GM21390 (cell line): ENCODE measurements at regions not wholly inside any gene's neighbourhood (a gene's known extent, or its start where the extent isn't known, plus 50 kb on each side); places are given as distances from the start of the nearest gene placed in this dataset.

Experiments
- ATAC-seq: cut with Tn5 transposase; IDR thresholded peaks from one replicate; pipeline ENCODE4 v1.9.1; 2021; ENCODE audit not compliant: unreplicated experiment

GRCh38 chr1:229991104-229991513, 75.9 kb upstream of the GALNT2 start:
- ATAC-seq: no peak

- ATAC-seq: no peak
Measured at GRCh38 chr1:229991724-229992333, 75.2 kb upstream of the GALNT2 start.

GRCh38 chr1:229993060-229993459, 74.0 kb upstream of the GALNT2 start:
- peak; percentile 53 for ATAC-seq

GRCh38 chr1:229993894-229994293, 73.1 kb upstream of the GALNT2 start:
- ATAC-seq: no peak

- no peak for ATAC-seq
Measured at GRCh38 chr1:229999004-229999670, 67.9 kb upstream of the GALNT2 start.

- no peak for ATAC-seq
Measured at GRCh38 chr1:230000493-230001184, 66.4 kb upstream of the GALNT2 start.

GRCh38 chr1:230002164-230002803, 64.8 kb upstream of the GALNT2 start:
- ATAC-seq: no peak

- ATAC-seq: no peak
Measured at GRCh38 chr1:230003409-230003808, 63.6 kb upstream of the GALNT2 start.

- ATAC-seq: no peak
Measured at GRCh38 chr1:230005040-230005439, 62.0 kb upstream of the GALNT2 start.

- ATAC-seq: no peak
Measured at GRCh38 chr1:230008721-230009120, 58.3 kb upstream of the GALNT2 start.

- no peak for ATAC-seq
Measured at GRCh38 chr1:230009611-230010313, 57.3 kb upstream of the GALNT2 start.

GRCh38 chr1:230010603-230011332, 56.3 kb upstream of the GALNT2 start:
- ATAC-seq: no peak

- ATAC-seq: no peak
Measured at GRCh38 chr1:230011333-230012092, 55.5 kb upstream of the GALNT2 start.

- ATAC-seq: no peak
Measured at GRCh38 chr1:230012093-230012393, 55.0 kb upstream of the GALNT2 start.

- no peak for ATAC-seq
Measured at GRCh38 chr1:230012741-230013140, 54.3 kb upstream of the GALNT2 start.

GRCh38 chr1:230016159-230016558, 50.9 kb upstream of the GALNT2 start:
- no peak for ATAC-seq
